LoVo (cell line): ENCODE measurements at regions not wholly inside any gene's neighbourhood (a gene's known extent, or its start where the extent isn't known, plus 50 kb on each side); places are given as distances from the start of the nearest gene placed in this dataset.

Experiments used
- DNase-seq: peaks from one replicate; pipeline ENCODE4 v3.0.0-alpha.2; 2016; ENCODE audit warnings: low spot score

DNA sequence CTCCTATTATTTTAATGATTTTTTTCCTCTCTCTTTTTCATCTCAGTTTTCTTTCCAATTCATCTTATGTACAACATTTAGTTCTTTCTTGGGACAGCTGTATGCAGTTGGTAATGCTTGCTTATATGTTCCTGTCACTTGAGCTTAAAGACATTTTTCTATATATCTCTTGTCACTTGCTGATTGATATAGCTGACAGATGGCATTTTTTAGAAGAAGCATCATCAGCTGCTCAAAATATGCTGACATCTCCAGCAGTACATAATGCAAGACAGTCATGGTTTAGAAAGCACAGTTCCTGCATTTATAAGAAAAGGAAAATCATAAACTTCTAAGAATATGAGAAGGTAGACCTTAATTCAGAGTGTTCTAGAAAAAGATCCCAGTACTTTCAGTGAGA is 56.5 kb downstream of the DCAF8L1 start:
- DNase-seq = no peak

- no peak for DNase-seq
Measured at GRCh38 chrX:27924261-27924660, 57.0 kb downstream of the DCAF8L1 start.

GRCh38 chrX:27918799-27919198 is 62.5 kb downstream of the DCAF8L1 start:
- DNase-seq = no peak

- DNase-seq = no peak
Measured at GRCh38 chrX:27917713-27918500, 63.3 kb downstream of the DCAF8L1 start.

GRCh38 chrX:27915617-27916016 is 65.6 kb downstream of the DCAF8L1 start:
- DNase-seq = no peak

- no peak for DNase-seq
Measured at GRCh38 chrX:27910412-27910811, 70.8 kb downstream of the DCAF8L1 start.

GRCh38 chrX:27903960-27904359 is 77.3 kb downstream of the DCAF8L1 start:
- DNase-seq = no peak

GRCh38 chrX:27893871-27894270 is 86.1 kb downstream of the MAGEB10 start:
- no peak for DNase-seq

GRCh38 chrX:27893211-27893610 is 85.4 kb downstream of the MAGEB10 start:
- no peak for DNase-seq

DNA sequence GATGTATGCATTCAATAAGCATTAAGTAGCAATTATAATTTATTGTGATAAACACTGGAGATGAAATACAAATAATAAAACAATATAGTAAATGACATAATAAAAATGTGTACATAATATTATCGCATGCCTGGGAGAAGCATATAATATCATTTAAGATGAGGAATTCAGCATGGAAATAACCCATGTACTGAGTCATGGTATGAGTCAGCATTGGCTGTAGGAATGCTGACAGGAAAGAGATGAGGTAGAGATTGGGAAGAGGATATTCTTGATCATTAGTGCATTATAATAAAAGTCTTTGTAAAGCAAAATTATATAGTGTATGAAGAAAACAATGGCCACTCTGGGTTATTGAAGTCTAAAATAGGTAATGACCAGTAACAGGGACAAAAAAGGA is 82.8 kb downstream of the MAGEB10 start:
- DNase-seq = peak; percentile 3

DNA sequence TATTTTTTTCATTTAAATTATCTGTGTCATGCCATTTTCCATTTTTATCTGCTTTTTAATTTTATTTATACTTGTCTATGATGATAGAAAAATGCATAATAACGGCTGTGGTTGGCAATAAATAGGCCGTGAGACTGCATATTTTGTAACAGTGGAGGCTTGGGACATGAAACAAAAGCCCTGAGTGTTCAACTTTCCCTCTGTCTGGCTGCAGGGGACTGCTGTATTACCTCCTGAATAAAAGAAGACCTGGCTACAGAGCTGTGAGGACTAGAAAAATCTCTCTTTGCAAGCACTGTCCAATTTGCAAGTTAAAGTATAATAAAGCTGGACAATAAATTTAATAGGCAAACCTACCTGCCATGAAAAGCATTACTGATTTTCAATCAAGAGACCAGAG is 82.1 kb downstream of the MAGEB10 start:
- no peak for DNase-seq

DNA sequence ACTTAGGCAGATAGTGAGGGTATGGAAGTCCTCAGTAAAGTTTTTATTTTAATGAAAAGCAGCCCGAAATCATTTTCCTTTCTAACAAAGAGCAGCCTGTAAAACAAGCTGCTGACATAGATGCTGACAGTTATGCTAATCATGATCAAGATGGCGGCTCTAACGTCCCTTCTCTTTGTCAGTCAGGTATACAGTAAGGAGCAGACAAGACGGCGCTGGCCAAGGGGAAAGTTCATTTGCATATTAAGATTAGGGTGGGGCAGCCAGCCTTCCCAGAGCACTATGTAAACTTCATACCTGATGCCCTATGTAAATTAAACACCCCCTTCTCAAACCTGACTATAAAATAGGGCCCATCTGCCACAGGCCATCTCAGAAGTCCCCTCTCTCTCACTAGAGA is 76.9 kb downstream of the MAGEB10 start:
- no peak for DNase-seq

DNA sequence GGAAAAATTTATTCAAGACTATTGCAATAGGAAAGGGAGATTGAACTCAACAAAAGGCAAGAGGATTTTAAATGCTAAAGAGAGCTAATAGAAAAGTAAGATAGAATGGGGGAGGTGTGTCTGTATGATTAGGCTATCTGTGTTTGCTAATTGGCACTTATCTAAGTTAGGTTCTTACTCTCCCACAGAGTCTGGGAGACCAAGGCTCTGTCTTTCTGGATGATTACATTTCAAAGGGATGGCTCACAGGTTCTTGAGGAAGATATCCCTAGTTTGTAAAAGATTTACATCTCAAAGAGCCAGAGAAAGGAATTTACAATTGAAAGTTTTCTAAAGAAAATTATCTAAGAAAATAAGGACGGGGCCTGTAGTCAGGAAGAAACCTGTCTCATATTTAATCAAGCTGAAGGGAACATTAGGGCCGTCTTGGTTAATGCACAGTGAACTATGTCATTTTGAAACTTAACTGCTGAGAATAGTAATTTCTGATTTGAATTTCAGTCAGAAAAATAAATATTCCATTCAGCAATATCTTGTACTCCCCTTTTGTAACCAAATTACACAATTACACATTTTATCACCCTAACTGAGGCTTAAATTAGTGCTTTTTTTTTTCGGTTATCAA is 75.8 kb downstream of the MAGEB10 start:
- DNase-seq = no peak

GRCh38 chrX:27882695-27883094 is 74.9 kb downstream of the MAGEB10 start:
- DNase-seq = no peak

DNA sequence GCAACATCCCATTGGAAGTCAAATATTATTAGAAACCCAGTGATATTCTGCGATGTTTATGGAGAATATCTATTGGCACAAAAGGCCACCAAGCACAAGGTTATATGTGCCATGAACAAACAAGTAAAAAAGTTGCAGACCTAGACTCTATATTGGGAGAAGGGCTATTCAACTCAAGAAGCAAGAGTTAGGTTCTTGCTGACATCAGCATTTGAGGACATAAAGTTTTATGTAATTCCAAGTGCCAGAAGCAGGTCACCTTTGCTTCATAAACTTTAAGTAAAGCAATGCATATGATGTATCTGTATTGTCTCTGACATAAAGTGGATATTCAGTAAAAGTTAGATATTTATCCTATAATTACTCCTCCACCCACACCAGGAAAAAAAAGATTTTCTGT is 71.1 kb downstream of the MAGEB10 start:
- DNase-seq = no peak
